ENCODE measurements at regions not wholly inside any gene's neighbourhood (a gene's known extent, or its start where the extent isn't known, plus 50 kb on each side); places are given as distances from the start of the nearest gene placed in this dataset.

DNA sequence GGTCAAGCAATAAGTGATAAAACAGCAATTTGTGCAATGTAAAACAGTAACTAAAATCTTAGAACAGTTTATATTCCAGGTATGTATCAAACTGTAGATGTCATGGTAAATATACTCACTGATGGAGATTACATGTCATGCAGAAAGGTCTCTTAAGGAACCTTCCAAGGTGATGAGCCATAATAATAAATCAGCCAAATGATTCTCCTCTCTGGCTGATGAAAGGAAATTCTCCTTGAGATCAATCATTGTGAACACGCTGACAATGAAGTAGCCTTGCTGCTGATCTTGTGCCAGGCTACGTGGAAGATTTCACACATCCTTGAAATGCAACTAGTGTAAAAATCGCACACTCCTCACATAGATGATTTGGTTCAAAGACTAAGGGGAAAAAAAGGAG lies 392.5 kb upstream of the CDH7 start (continued):
- TF ChIP-seq, protein P1, sequence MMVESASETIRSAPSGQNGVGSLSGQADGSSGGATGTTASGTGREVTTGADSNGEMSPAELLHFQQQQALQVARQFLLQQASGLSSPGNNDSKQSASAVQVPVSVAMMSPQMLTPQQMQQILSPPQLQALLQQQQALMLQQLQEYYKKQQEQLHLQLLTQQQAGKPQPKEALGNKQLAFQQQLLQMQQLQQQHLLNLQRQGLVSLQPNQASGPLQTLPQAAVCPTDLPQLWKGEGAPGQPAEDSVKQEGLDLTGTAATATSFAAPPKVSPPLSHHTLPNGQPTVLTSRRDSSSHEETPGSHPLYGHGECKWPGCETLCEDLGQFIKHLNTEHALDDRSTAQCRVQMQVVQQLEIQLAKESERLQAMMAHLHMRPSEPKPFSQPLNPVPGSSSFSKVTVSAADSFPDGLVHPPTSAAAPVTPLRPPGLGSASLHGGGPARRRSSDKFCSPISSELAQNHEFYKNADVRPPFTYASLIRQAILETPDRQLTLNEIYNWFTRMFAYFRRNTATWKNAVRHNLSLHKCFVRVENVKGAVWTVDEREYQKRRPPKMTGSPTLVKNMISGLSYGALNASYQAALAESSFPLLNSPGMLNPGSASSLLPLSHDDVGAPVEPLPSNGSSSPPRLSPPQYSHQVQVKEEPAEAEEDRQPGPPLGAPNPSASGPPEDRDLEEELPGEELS (CRISPR knock-in tag; IDR thresholded peaks at IDR 0.05): no peak
- TF ChIP-seq, protein P2, sequence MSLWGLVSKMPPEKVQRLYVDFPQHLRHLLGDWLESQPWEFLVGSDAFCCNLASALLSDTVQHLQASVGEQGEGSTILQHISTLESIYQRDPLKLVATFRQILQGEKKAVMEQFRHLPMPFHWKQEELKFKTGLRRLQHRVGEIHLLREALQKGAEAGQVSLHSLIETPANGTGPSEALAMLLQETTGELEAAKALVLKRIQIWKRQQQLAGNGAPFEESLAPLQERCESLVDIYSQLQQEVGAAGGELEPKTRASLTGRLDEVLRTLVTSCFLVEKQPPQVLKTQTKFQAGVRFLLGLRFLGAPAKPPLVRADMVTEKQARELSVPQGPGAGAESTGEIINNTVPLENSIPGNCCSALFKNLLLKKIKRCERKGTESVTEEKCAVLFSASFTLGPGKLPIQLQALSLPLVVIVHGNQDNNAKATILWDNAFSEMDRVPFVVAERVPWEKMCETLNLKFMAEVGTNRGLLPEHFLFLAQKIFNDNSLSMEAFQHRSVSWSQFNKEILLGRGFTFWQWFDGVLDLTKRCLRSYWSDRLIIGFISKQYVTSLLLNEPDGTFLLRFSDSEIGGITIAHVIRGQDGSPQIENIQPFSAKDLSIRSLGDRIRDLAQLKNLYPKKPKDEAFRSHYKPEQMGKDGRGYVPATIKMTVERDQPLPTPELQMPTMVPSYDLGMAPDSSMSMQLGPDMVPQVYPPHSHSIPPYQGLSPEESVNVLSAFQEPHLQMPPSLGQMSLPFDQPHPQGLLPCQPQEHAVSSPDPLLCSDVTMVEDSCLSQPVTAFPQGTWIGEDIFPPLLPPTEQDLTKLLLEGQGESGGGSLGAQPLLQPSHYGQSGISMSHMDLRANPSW (CRISPR knock-in tag; conservative IDR thresholded peaks at IDR 0.05; ENCODE audit: low read depth): no peak
- TF ChIP-seq ELF4 (CRISPR knock-in tag; IDR thresholded peaks at IDR 0.05; ENCODE audit: low read depth): no peak

DNA sequence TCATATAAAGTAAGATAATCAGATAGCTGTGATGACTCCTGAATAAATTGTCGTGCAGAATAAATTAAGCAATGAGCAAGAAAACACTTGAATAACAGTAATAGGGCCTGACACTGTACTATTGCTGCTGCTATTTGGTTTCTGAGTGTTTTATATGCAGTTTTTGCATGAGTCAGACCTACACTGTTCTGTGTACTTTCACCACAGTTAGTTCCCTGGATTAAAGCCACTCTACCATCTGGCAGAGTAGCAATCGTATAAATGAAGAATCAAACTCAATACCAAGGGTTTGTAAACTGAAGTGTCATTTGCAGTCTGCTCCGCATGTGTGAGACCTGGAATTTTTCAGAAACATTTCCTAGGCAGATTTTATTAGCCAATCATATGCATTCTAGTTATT lies 398.6 kb upstream of the CDH7 start:
- DNase-seq (ENCODE audit: low spot score) (no peak), ATAC-seq (no peak)
- Mint-ChIP-seq H3K27ac (no peak overlapping the region), H3K4me3 (no peak overlapping the region), H3K9me3 (no peaks in the 10 kb centered on the region), H3K36me3 (no peaks in the 10 kb centered on the region), H3K4me1 (no peaks in the 10 kb centered on the region), H3K27me3 (ENCODE audit: low read depth) (no peaks in the 10 kb centered on the region)
- POLR2A ChIA-PET: no interaction called here
- CTCF ChIA-PET: no interaction called here
- TF ChIP-seq, protein P3, sequence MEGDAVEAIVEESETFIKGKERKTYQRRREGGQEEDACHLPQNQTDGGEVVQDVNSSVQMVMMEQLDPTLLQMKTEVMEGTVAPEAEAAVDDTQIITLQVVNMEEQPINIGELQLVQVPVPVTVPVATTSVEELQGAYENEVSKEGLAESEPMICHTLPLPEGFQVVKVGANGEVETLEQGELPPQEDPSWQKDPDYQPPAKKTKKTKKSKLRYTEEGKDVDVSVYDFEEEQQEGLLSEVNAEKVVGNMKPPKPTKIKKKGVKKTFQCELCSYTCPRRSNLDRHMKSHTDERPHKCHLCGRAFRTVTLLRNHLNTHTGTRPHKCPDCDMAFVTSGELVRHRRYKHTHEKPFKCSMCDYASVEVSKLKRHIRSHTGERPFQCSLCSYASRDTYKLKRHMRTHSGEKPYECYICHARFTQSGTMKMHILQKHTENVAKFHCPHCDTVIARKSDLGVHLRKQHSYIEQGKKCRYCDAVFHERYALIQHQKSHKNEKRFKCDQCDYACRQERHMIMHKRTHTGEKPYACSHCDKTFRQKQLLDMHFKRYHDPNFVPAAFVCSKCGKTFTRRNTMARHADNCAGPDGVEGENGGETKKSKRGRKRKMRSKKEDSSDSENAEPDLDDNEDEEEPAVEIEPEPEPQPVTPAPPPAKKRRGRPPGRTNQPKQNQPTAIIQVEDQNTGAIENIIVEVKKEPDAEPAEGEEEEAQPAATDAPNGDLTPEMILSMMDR (IDR thresholded peaks at IDR 0.05): no peak
- TF ChIP-seq ZNF232 (CRISPR knock-in tag; IDR thresholded peaks at IDR 0.05) (no peak), CREB1 (CRISPR knock-in tag; IDR thresholded peaks at IDR 0.05) (no peak), ZNF416 (CRISPR knock-in tag; IDR thresholded peaks at IDR 0.05) (no peak), GABPB1 (CRISPR knock-in tag; IDR thresholded peaks at IDR 0.05) (no peak), ZNF219 (CRISPR knock-in tag; IDR thresholded peaks at IDR 0.05; ENCODE audit: borderline replicate concordance) (no peak), SP1 (CRISPR knock-in tag; conservative IDR thresholded peaks at IDR 0.05) (no peak), ZNF423 (CRISPR knock-in tag; IDR thresholded peaks at IDR 0.05) (no peak), NR2C2 (CRISPR knock-in tag; IDR thresholded peaks at IDR 0.05) (no peak)
- TF ChIP-seq, protein P4, sequence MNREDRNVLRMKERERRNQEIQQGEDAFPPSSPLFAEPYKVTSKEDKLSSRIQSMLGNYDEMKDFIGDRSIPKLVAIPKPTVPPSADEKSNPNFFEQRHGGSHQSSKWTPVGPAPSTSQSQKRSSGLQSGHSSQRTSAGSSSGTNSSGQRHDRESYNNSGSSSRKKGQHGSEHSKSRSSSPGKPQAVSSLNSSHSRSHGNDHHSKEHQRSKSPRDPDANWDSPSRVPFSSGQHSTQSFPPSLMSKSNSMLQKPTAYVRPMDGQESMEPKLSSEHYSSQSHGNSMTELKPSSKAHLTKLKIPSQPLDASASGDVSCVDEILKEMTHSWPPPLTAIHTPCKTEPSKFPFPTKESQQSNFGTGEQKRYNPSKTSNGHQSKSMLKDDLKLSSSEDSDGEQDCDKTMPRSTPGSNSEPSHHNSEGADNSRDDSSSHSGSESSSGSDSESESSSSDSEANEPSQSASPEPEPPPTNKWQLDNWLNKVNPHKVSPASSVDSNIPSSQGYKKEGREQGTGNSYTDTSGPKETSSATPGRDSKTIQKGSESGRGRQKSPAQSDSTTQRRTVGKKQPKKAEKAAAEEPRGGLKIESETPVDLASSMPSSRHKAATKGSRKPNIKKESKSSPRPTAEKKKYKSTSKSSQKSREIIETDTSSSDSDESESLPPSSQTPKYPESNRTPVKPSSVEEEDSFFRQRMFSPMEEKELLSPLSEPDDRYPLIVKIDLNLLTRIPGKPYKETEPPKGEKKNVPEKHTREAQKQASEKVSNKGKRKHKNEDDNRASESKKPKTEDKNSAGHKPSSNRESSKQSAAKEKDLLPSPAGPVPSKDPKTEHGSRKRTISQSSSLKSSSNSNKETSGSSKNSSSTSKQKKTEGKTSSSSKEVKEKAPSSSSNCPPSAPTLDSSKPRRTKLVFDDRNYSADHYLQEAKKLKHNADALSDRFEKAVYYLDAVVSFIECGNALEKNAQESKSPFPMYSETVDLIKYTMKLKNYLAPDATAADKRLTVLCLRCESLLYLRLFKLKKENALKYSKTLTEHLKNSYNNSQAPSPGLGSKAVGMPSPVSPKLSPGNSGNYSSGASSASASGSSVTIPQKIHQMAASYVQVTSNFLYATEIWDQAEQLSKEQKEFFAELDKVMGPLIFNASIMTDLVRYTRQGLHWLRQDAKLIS (CRISPR knock-in tag; IDR thresholded peaks at IDR 0.05; ENCODE audit: borderline replicate concordance): no peak
- TF ChIP-seq, protein P5, sequence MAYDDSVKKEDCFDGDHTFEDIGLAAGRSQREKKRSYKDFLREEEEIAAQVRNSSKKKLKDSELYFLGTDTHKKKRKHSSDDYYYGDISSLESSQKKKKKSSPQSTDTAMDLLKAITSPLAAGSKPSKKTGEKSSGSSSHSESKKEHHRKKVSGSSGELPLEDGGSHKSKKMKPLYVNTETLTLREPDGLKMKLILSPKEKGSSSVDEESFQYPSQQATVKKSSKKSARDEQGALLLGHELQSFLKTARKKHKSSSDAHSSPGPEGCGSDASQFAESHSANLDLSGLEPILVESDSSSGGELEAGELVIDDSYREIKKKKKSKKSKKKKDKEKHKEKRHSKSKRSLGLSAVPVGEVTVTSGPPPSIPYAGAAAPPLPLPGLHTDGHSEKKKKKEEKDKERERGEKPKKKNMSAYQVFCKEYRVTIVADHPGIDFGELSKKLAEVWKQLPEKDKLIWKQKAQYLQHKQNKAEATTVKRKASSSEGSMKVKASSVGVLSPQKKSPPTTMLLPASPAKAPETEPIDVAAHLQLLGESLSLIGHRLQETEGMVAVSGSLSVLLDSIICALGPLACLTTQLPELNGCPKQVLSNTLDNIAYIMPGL (CRISPR knock-in tag; IDR thresholded peaks at IDR 0.05): no peak
- TF ChIP-seq, protein P2 (CRISPR knock-in tag; conservative IDR thresholded peaks at IDR 0.05; ENCODE audit: low read depth): no peak
